PC-3 (cell line): ENCODE measurements at regions not wholly inside any gene's neighbourhood (a gene's known extent, or its start where the extent isn't known, plus 50 kb on each side); places are given as distances from the start of the nearest gene placed in this dataset.

Experiments
- CTCF ChIP-seq: fragments of 300-600 bp; sonication (generic); conservative IDR thresholded peaks from 2 replicates; pipeline ENCODE4 v1.5.1; 2017; ENCODE audit warnings: antibody characterized with exemption, low read depth, mild to moderate bottlenecking, low read length
- EZH2 ChIP-seq: fragments of 300-600 bp; sonication (generic); IDR thresholded peaks from one replicate; pipeline ENCODE4 v1.6.1; 2017; ENCODE audit warnings: antibody characterized with exemption, mild to moderate bottlenecking, low read length; ENCODE audit not compliant: unreplicated experiment

GRCh38 chr5:92904021-92904420 lies 677.0 kb downstream of the NR2F1-AS1 start:
- no peak for TF ChIP-seq EZH2
- no peak for TF ChIP-seq CTCF
